Upper lobe of left lung (tissue), 6 donors: ENCODE measurements at regions not wholly inside any gene's neighbourhood (a gene's known extent, or its start where the extent isn't known, plus 50 kb on each side); places are given as distances from the start of the nearest gene placed in this dataset.

Source experiments
- ATAC-seq, 2 donors: fragments of 200-7000 bp; cut with Tn5 transposase; one replicate each; pipeline ENCODE4 v1.9.1; 2022; ENCODE audit warnings: mild to moderate bottlenecking in 2 of 2, moderate library complexity in 2 of 2; ENCODE audit not compliant: low FRiP score in 2 of 2
- DNase-seq, 2 donors: peaks; one replicate each; pipeline ENCODE4 v3.0.0-alpha.2; 2019 to 2020
- H3K27ac ChIP-seq, 4 donors: fragments of 200-600 bp; sonication (generic); one replicate each; pipeline ENCODE4 v1.5.1; 2016 to 2019
- H3K27me3 ChIP-seq, 4 donors: fragments of 200-600 bp; sonication (generic); one replicate each; pipeline ENCODE4 v1.5.1; 2017 to 2019
- H3K36me3 ChIP-seq, 4 donors: fragments of 200-600 bp; sonication (generic); one replicate each; pipeline ENCODE4 v1.5.1; 2016 to 2019
- H3K4me1 ChIP-seq, 4 donors: fragments of 200-600 bp; sonication (generic); one replicate each; pipeline ENCODE4 v1.5.1; 2018 to 2019
- H3K4me3 ChIP-seq, 4 donors: fragments of 200-600 bp; sonication (generic); one replicate each; pipeline ENCODE4 v1.5.1; 2017 to 2019; ENCODE audit warnings: mild to moderate bottlenecking in 2 of 4, moderate library complexity in 1 of 4
- H3K9me3 ChIP-seq, 4 donors: fragments of 200-600 bp; sonication (generic); one replicate each; pipeline ENCODE4 v1.5.1; 2018 to 2019
- CTCF ChIP-seq, 6 experiments: fragments of 450-650 bp in 4 of 6; fragments of 200-600 bp in 2 of 6; sonication (generic) in 2 of 6; IDR thresholded peaks; one replicate each; pipeline ENCODE4 v1.5.1; 2016 to 2019; ENCODE audit warnings: antibody characterized with exemption in 6 of 6
- EP300 ChIP-seq, 4 donors: sonication (generic); formaldehyde crosslinking; IDR thresholded peaks; one replicate each; pipeline ENCODE4 v1.5.1; 2017; ENCODE audit warnings: antibody characterized with exemption in 4 of 4, control low read depth in 2 of 4
- POLR2A ChIP-seq, 4 donors: fragments of 450-650 bp; IDR thresholded peaks; one replicate each; pipeline ENCODE4 v1.5.1; 2016 to 2017; ENCODE audit warnings: antibody characterized with exemption in 4 of 4, mild to moderate bottlenecking in 2 of 4
- POLR2AphosphoS5 ChIP-seq, 2 donors: sonication (generic); formaldehyde crosslinking; IDR thresholded peaks; one replicate each; pipeline ENCODE4 v1.5.1; 2017; ENCODE audit warnings: antibody characterized with exemption in 2 of 2
- WGBS, 2 donors: methylation state at CpG; one replicate each; pipeline ENCODE4 v1.1.5; 2017 to 2018; 5-methylcytosine and 5-hydroxymethylcytosine counted together
- donor health status: DM: no; HTN: no; CAD: no; lungs with moderate emphysema.
- donor health status: DM: no; HTN: yes; CAD: no; lungs with severe emphysema.

- ATAC-seq (no peak), DNase-seq (no peak)
- H3K27me3 ChIP-seq: no peaks in the 10 kb centered on the region
- H3K4me1 ChIP-seq: no peaks in the 10 kb centered on the region
- H3K36me3 ChIP-seq: no peaks in the 10 kb centered on the region
- TF ChIP-seq POLR2AphosphoS5 (IDR thresholded peaks at IDR 0.05) (no peak), CTCF (IDR thresholded peaks at IDR 0.05) (no peak), EP300 (IDR thresholded peaks at IDR 0.05) (no peak), POLR2A (IDR thresholded peaks at IDR 0.05) (no peak)
- no peaks in the 10 kb centered on the region for H3K9me3 ChIP-seq
- no peak overlapping the region for H3K27ac ChIP-seq
- H3K4me3 ChIP-seq: no peak overlapping the region
- 77 to 82% methylated on average over 3 of the region's 3 CpGs for WGBS, 2 donors
Observed at GRCh38 chr11:28679795-28680468, 571.7 kb downstream of the METTL15 start.

- Histone ChIP-seq H3K4me3 (no peak overlapping the region), H3K4me1 (no peaks in the 10 kb centered on the region), H3K36me3 (no peaks in the 10 kb centered on the region), H3K9me3 (no peaks in the 10 kb centered on the region), H3K27me3 (no peaks in the 10 kb centered on the region), H3K27ac (no peak overlapping the region)
- ATAC-seq (no peak), DNase-seq (no peak)
- no peak for TF ChIP-seq POLR2A (IDR thresholded peaks at IDR 0.05)
- no peak for TF ChIP-seq CTCF (IDR thresholded peaks at IDR 0.05)
- no peak for TF ChIP-seq POLR2AphosphoS5 (IDR thresholded peaks at IDR 0.05)
- TF ChIP-seq EP300 (IDR thresholded peaks at IDR 0.05): no peak
- 77 to 88% methylated on average over 1 of the region's 1 CpG for WGBS, 2 donors
Observed at GRCh38 chr11:28677721-28678120, 569.5 kb downstream of the METTL15 start.

- H3K36me3 ChIP-seq: no peaks in the 10 kb centered on the region
- H3K9me3 ChIP-seq: no peaks in the 10 kb centered on the region
- DNase-seq (no peak), ATAC-seq (no peak)
- H3K4me1 ChIP-seq: no peaks in the 10 kb centered on the region
- no peak for TF ChIP-seq CTCF (IDR thresholded peaks at IDR 0.05)
- TF ChIP-seq POLR2AphosphoS5 (IDR thresholded peaks at IDR 0.05): no peak
- TF ChIP-seq POLR2A (IDR thresholded peaks at IDR 0.05): no peak
- TF ChIP-seq EP300 (IDR thresholded peaks at IDR 0.05): no peak
- no peaks in the 10 kb centered on the region for H3K27me3 ChIP-seq
- H3K4me3 ChIP-seq: no peak overlapping the region
- 80 to 86% methylated on average over 2 of the region's 2 CpGs for WGBS, 2 donors
- no peak overlapping the region for H3K27ac ChIP-seq
Observed at GRCh38 chr11:28675183-28675582, 567.0 kb downstream of the METTL15 start.

GRCh38 chr11:28674433-28675103 lies 566.4 kb downstream of the METTL15 start:
- TF ChIP-seq EP300 (IDR thresholded peaks at IDR 0.05) (no peak), CTCF (IDR thresholded peaks at IDR 0.05) (no peak), POLR2AphosphoS5 (IDR thresholded peaks at IDR 0.05) (no peak)
- ATAC-seq (peak in 1 of 2 donors; percentile 35), DNase-seq (no peak)
- no peaks in the 10 kb centered on the region for H3K9me3 ChIP-seq
- no peak overlapping the region for H3K27ac ChIP-seq
- no peaks in the 10 kb centered on the region for H3K4me1 ChIP-seq
- no peaks in the 10 kb centered on the region for H3K27me3 ChIP-seq
- H3K4me3 ChIP-seq: no peak overlapping the region
- no peaks in the 10 kb centered on the region for H3K36me3 ChIP-seq
- 60 to 61% methylated on average over 7 of the region's 7 CpGs for WGBS, 2 donors
